Hematopoietic multipotent progenitor cell (in vitro differentiated cells): ENCODE measurements at regions not wholly inside any gene's neighbourhood (a gene's known extent, or its start where the extent isn't known, plus 50 kb on each side); places are given as distances from the start of the nearest gene placed in this dataset.

Experiments
- DNase-seq, 3 donors: peaks; one replicate each; pipeline ENCODE4 v3.0.0-alpha.2; 2011 to 2015; ENCODE audit warnings: low read depth in 2 of 3, low spot score in 2 of 3

DNA sequence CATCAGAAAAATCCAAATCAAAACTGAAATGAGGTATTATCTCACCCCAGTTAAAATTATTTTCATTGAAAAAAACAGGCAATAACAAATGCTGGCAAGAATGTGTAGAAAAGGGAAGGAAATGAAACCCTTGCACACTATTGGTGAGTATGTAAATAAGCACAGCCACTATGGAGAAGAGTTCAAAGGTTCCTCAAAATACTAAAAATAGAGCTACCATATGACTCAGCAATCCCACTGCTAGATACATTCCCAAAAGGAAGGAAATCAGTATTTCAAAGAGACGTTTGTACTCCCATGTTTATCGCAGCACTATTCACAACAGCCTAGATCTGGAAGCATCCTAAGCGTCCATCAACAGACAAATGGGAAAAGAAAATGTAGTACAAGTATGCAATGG is 932.4 kb downstream of the PCDH18 start:
- no peak for DNase-seq

DNA sequence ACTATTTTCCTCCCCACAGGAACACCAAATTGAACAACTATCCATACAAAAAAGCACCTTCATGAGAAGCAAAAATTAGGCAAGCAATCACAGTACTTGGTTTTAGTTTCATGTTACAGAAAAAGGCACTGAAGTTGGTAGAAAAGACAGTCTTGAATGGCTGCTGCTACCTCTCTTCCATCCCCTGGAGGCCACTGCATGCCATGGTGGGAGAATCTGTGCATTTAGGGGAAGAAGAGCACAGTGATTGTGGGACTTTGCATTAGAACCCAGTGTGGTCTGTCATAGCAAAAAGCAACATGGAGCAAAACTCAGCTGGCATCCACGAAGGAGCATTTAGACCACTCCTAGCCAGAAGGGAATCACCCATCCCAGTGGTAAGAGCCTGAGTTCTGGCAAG is 941.9 kb downstream of the PCDH18 start:
- no peak for DNase-seq

DNA sequence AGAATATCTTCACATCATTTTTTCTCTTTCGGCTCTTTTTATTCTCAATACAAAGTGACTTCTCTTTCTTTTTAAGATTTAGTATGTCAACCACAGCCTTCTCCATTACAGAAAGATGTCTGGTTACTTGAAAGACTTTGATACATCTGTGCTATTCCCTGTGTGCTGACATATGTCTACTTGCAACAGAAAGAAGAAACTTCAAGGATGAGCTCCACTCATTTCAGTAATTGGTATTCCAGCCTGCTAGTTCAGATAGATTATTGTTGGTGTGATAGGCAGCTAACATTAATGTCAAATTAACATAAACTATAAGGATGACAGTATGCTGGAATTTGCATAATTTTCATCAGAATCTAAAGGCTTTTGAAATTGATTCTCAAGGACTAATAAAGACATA is 948.7 kb downstream of the PCDH18 start:
- DNase-seq = no peak

DNA sequence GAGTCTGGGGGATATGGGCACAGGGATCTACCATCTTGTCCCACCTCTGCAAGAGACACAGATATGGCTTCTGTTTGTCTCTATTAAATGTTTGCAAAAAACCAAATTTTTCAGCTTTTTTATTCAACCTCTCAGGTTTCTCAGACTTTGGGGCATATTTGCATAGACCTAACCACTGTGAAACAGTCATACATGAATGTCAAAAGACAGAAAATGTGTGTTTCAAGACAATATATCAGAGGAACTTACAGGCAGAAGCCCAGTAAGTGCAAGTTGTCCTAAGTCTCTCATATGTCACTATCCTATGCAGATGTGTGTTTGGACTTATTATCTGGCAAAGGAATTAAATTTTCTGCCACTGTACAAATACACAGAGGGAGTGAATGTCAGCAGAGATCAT is 951.2 kb downstream of the PCDH18 start:
- DNase-seq = no peak

DNA sequence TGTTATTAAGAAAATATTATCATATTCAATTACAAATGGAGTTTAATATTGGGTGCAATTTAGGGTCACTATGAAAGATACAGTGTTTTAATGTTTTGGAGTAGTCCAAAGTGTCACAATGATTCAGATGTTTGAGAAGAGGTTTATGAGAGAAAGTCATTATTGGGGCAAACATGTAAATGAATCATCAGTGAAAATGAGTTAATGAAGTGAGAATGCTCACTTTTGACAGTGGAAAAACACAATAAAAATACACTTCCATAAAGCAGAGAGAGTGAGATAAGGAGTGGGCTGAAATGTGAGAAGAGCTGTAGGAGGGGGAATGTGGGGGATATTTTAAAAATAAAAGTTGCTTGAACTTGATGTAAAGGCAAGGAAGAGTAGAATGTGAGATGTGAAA is 957.1 kb downstream of the PCDH18 start:
- DNase-seq = no peak

DNA sequence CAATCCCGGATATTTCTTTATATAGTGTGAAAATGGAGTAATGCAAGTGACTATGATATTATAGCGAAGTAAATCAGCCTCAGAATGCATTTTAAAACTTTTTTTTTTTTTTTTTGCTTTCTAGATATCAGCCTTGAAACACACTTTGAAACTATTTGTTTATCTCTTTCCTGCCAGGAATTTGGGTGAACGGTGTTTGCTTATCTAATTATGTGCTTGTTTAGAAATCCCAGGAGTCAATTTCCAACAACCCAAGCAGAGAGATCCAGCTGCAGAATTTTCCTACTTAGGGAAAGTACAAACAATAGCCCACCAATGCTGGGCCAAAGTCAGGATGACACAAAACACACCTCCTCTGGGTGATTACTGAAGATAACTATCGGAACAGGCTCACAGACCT is 958.8 kb downstream of the PCDH18 start:
- no peak for DNase-seq

DNA sequence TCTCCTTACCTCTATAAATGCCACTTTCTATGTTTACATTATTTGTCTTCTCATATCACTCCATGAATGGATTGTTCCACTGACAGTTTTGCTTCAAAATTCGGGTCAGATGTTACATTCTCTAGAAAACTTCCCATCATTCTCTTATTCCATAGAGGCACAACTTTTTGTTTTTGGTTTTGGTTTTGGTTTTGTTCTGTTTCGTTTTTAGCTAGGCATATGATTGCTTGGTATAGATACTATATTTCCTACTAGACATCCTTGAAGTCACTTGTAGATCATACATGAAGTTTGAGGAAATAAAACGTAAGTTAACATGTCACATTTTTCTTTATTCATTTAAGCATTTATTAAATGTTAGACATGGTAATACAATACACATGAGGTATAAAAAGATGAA is 961.0 kb downstream of the PCDH18 start:
- DNase-seq = no peak

DNA sequence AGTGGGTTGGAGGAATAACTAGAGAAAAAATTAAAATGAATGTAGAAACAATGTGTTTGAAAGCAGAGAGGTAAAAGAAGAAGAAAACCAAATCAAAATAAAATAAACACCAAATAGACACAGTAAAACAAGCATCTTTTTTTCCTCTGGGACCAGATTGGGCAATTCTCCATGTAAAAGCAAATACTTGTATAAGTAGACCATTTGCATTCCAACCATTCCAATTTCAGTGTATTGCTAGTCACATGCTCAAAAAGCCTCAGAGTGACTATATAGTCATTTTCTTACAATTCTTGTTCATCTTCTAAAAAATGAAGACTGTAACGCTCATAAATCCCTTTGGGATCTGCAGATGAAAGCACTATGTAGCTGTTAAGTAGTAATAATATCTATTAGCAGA is 969.5 kb downstream of the PCDH18 start:
- no peak for DNase-seq

DNA sequence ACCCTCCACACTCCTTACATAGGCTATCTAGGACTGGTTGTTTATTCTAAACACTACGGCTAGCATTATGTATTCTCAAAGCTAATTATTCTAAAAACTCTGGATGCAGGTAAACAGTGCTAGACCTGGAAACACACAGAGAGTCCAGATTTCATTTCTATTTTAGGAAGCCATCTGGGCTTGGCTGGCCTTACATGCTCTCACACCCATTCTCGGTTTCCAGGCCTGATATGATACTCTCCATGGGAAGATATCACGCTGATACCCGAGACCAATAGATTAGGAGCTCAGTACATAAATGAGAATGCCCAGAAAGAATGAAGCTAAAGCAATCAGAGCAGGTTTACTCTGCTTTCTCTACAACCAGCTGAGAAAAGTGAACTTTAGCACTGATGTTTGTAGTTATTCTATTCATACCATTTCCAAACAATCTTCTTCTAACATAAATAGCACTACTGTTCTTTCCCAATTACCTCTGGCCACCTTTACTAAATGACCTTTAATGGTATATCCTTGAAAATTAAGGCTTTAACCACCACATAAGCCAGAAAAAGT is 973.3 kb downstream of the PCDH18 start:
- no peak for DNase-seq

DNA sequence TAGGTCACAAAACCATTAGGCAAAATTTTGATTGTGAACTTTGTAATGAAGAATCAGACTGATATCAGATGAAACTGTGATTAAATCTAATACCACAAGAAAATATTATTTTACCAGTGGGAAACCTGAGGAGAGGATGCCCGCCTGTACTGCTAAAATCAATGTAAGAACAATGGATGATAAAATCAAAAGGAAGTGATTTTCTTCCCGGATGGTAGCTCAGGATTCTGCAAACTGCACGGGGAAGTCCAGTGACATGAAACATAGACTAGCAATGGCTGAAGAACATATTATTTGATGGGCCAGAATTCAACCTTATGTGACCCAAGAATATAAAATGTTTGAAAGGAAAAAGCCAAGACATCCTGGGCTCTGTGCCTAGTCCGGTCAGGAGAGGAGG is 974.9 kb downstream of the PCDH18 start:
- DNase-seq = no peak

DNA sequence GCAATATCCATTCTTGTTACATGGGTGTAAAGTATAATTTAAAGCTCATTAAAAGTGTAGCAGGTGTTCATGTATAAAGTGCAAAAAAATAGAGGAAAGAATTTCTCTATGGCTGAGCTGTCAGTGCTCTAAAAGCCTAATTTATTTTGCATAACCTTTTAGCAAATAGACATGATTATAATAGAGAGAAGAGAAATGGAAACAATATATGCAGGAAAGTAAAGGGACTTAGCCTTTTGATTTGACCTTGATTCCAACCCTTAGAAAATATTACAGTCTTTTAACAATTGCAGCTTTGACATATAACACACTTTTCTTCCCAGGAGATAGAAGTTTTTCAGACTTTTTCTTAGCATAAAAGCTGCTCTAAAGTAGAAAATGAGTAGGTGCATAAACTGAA is 978.3 kb downstream of the PCDH18 start:
- no peak for DNase-seq

DNA sequence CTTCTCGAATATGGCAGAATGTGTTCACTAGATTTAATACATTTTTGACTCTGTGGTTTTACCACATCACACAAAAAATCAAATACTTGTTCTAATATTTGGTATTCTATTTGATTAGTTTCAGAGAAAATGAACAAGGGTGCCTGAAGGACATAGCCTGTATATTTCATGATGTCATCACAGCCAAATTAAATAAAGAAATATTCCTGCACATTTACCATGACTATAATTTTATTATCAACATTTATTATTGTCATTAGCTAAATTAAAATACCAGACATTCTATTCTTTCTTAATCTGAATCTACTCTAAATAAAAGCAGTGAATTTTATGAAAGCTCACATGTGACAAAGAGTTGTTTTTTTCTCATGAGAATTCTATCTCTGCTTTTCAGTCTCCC is 980.5 kb downstream of the PCDH18 start:
- DNase-seq = no peak

DNA sequence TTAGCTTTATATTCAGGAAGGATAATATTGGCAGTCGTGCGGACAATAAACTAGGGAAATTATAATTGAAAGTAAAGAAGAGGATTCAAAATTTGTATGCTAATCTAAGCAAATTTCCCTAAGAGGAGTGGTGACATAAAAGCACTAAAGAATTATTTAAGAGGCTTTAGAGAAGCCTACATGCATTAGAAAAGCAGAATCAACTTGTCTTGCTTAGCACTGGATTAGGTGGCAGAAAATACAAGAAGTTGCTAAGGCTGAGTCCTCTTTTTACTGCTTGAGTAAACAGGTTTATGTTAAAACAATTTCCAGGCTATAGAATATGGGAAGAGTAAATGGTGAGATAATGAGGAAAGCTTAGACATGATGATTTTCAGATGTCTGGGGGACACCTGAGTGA is 991.5 kb downstream of the PCDH18 start:
- no peak for DNase-seq

DNA sequence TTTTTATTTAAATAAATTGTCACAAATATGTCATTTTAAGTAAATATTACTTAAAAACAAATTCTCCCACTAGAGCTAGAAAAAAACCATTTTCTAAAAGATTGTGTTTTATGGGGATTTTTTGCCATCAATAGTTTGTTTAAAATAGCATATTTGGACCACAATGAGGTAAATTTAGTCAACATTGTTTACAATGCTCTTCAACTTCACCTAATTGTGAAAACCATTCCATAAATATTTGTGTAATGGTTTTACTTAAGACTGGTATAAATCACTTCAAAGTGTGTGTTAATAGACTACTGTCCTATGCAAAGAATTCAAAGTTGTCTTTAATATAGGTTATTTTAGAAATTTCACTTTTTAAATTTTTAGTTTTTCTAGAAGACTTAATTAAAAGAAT is 1004.2 kb downstream of the PCDH18 start:
- DNase-seq = no peak

DNA sequence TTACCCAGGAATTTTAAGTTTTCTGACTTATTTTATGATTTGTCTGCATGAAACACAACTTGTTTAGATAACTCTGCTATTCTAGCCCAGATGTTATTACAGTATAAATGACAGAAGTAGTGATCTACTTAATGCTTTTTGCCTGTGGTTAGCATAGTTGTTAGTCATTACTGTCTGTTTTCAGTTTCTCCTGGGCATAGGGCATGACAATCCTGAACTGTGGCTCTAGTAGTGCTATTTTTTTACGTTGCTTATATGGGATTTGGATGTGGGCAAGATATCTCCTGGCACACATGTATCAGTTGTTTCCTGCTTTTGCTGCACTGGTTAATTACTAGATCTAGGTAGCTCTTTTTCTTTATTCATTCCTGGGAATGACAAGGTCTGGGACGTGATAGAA is 1005.8 kb downstream of the PCDH18 start:
- no peak for DNase-seq

DNA sequence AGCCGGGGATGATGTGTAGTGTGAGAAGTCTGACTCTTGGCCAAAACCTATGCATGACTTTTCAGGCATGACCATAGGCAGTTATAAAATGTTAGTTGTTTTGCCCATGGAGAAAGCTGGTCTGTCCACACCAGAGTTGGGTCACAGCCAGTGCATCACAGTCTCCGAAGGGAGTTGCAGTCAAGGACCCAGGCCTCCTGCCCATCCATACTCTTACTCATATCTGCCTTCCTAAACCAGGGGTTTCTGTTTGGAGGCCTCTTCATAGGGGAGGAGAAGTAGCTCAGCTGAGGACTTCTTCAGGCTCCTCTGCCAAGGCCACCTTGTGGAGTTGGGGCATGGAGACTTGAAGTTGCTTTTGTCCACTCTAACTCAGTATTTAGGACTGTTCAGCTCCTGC is 1008.3 kb downstream of the PCDH18 start:
- no peak for DNase-seq

DNA sequence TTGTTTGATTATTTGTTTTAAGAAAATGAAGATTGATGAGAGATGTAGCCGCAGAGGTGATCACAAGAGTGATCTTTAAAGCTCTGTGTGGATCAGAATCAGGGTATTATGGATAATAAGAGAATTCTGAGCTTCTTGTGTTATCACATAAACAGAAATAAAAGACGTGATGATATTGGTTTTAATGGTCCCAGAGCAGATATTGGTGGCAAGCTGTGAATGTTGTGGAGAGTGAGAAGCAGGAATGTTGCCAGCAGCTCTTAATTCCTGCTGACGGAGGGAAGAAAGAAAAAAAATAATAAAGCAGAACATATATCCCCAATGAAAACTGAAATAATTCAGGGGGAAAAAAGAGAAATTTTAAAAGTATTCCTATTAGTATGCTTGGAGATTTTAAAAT is 1015.9 kb downstream of the PCDH18 start:
- no peak for DNase-seq

DNA sequence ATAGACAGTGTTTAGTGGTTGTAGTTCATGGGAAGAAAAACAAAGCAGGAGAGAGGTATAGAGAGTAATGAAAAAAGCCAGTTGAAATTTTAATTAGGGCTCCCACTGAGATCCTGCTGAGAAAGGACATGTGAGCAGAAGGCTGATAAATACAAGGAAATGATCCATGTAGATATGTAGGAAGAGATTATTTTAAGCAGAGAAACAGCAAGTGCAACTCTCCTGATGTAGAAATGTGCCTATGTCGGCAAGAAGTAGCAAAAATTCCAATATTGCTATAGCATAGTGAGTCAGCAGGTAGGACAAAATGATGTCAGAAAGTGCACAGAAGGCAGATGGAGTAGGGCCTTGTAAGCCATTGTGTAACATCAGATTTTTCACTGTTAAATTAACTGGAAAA is 1027.3 kb downstream of the PCDH18 start:
- DNase-seq = no peak

DNA sequence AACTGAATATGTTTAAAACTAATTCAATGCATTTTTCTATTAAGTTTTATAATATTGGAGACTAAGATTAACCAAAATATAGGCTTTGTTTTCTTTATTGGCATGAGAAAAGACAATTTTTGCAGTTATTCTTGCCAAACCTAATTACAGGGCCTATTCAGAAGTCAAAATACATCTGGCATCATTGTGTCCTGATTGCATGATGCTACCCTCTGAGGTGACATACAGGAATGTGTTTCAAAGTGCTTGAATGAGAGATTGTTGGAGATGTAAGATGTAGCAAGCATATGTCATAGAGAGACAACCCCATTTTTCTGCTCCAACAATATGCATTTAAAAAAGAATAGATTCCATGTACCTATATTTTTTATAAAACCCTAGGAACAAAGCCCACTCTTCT is 1036.4 kb downstream of the PCDH18 start:
- DNase-seq = no peak

DNA sequence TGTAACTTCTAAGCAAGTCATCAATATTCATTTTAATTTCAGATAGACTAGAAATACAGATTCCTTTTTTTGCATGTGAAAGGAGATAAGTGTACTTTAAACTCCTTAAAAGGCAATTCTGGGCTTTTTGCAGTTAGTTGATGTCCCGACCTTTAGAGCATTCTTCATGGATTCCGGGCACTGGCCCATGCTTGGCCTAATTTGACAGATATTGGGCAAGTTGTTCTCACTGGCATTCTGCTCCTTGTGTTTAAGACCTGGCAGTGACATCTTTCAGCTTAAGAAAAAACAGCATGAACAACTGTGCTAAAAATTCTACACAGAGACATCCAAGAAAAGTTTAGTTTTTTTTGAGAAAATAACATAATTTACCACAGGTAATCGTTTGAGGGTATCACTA is 1037.2 kb downstream of the PCDH18 start:
- no peak for DNase-seq

DNA sequence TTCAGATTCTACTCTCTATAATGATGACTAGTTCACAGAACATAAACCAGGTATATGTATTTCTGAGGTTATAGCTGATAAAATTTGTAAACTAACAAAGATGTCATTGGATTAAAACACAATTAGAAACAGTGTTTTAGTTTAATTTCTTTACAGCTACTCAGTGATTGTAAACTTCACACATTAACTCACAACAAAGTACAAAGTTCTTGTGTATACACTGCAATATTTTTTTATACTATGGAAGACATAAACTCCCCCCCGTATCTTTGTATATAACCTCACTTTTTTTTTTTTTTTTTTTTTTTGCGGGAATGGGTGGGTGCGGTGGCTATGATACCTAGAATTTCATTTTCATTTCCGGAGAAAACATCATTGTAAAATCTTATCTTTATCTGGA is 1043.2 kb downstream of the PCDH18 start:
- no peak for DNase-seq

DNA sequence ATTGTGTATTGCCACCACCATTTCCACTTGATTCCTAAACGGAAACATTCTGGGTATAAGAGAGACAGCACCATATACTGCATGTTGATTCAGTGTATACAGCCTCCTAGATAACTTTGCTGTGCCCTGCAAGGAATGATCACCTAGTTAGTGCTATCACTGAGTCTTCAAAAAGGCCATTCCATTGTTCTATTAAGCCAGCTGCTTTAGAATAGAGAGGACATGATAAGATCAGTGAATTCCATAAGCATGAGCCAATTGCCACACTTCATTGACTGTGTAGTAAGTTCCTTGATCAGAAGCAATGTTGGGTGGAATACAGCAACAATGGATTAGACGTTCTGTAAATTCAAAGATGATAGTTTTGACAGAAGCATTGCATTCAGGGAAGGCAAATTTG is 1047.3 kb downstream of the PCDH18 start:
- DNase-seq = no peak

DNA sequence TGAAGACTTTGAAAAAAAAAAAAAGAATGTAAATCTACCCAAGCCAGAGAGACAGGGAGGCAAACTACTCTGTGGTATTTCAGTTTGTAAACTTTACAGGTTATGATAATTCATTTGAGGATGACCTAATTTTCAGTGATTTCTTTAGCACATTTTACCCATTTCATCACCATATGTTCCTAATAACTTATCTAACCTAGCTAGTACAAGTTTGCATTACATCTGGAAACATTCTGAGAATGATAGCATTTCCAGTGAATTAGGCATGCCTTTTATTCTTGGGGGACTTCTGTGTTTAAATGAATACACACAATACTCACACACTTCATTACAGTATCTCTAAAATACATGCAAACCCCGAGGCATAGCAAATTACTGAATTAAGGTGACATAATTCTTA is 1055.5 kb downstream of the PCDH18 start:
- DNase-seq = no peak

DNA sequence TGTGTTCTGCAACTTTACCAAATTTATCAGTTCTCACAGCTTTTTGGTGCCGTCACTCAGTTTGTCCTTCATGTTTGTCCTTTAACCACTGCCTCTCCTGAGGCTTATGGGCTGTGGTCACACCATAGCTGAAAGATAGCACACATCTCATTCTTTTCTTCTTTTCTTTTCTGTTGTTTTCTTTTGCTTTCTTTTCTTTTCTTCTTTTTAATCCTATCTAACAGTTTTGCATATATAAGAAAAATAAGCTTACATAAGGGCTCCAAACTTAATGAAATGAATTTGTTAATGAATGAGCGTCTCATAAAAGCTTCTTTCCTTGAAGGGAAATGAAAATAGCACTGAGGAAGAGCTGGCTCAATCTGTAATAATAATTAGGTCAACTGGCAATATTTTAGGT is 1061.2 kb downstream of the PCDH18 start:
- no peak for DNase-seq
